Osteocyte (in vitro differentiated cells): ENCODE measurements at regions not wholly inside any gene's neighbourhood (a gene's known extent, or its start where the extent isn't known, plus 50 kb on each side); places are given as distances from the start of the nearest gene placed in this dataset.

Experiments used
- DNase-seq: peaks from one replicate; pipeline ENCODE4 v3.0.0; 2021; ENCODE audit warnings: mixed read lengths; ENCODE audit not compliant: unreplicated experiment; ENCODE audit errors: extremely low spot score
- H3K27ac Mint-ChIP-seq: one replicate; pipeline ENCODE4 v1.8.0; 2021; ENCODE audit warnings: mild to moderate bottlenecking, mixed read lengths; ENCODE audit not compliant: unreplicated experiment
- H3K27me3 Mint-ChIP-seq: one replicate; pipeline ENCODE4 v1.8.0; 2021; ENCODE audit warnings: mixed read lengths; ENCODE audit not compliant: unreplicated experiment
- H3K36me3 Mint-ChIP-seq: one replicate; pipeline ENCODE4 v1.8.0; 2021; ENCODE audit warnings: mixed read lengths; ENCODE audit not compliant: unreplicated experiment
- H3K4me1 Mint-ChIP-seq: one replicate; pipeline ENCODE4 v1.8.0; 2021; ENCODE audit warnings: mixed read lengths; ENCODE audit not compliant: unreplicated experiment
- H3K4me3 Mint-ChIP-seq: one replicate; pipeline ENCODE4 v1.8.0; 2021; ENCODE audit warnings: mild to moderate bottlenecking, moderate library complexity, mixed read lengths; ENCODE audit not compliant: unreplicated experiment
- H3K9me3 Mint-ChIP-seq: one replicate; pipeline ENCODE4 v1.8.0; 2021; ENCODE audit warnings: mixed read lengths; ENCODE audit not compliant: unreplicated experiment
- TF ChIP-seq, protein P1 (sequence below): fragments of 200-600 bp; sonication (generic); IDR thresholded peaks from 2 replicates; pipeline ENCODE4 v1.5.0; 2021; ENCODE audit warnings: antibody characterized with exemption, mild to moderate bottlenecking, moderate library complexity

DNA sequence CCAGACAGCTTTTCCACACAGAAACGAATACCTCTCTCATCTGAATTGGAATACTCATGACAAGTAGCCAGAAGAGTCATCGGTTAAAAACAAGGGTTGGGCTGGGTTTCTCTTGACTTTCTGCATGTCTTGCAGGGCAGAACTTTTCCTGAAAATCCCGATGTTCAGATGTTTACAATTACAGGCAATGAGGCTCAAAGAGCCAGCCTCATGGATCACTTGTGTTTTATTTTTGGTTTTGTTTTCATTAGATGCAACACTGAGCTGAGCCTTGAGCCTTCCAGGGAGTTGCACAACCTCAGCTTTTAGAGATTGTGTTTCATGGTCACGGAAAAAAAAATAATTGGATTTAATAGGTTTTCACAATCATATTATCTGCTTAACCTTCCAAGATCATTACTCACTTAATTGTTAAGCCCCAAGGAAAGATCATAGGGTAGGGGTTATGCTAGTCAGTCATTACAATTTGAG, 288.1 kb upstream of the PRDM1 start:
- no peaks in the 10 kb centered on the region for H3K9me3 Mint-ChIP-seq
- DNase-seq, result no peak
- TF ChIP-seq, protein P1, sequence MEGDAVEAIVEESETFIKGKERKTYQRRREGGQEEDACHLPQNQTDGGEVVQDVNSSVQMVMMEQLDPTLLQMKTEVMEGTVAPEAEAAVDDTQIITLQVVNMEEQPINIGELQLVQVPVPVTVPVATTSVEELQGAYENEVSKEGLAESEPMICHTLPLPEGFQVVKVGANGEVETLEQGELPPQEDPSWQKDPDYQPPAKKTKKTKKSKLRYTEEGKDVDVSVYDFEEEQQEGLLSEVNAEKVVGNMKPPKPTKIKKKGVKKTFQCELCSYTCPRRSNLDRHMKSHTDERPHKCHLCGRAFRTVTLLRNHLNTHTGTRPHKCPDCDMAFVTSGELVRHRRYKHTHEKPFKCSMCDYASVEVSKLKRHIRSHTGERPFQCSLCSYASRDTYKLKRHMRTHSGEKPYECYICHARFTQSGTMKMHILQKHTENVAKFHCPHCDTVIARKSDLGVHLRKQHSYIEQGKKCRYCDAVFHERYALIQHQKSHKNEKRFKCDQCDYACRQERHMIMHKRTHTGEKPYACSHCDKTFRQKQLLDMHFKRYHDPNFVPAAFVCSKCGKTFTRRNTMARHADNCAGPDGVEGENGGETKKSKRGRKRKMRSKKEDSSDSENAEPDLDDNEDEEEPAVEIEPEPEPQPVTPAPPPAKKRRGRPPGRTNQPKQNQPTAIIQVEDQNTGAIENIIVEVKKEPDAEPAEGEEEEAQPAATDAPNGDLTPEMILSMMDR, result no peak
- H3K4me1 Mint-ChIP-seq, result peaks cover 9% of the 10 kb centered on the region
- H3K36me3 Mint-ChIP-seq, result no peaks in the 10 kb centered on the region
- no peaks in the 10 kb centered on the region for H3K27me3 Mint-ChIP-seq
- no peak overlapping the region for H3K4me3 Mint-ChIP-seq
- no peak overlapping the region for H3K27ac Mint-ChIP-seq

DNA sequence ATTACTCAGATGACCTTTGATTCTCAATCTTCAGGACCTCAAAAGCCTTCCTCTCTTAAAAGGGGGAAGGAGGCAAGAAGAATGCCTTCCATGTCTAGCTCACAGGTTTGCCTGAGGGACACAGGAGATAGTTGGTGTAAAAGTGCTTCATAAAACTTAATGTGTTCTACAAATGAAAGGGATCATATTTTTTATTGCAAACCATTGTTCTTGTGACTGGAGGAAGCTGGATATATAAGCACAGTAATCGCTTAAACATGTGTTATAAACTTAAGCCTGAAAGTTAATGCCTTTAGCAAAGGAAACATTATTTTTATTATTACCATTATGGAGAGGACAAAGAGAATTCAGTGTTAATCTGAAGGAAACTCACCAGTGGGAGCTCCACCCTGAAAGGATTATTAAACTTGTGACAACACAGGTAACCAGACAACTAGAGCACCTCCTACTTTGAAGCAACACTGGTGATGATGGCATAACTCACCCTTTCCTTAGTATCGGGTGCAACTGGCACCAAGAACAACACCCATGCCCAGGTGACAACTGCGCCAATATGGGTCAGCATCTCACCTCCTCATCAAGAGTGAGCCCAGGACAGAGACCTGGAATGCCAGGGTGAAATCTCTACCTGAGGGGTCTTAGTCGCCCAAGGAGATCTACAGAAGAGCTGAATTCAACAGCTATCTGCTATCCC, 288.7 kb upstream of the PRDM1 start:
- Mint-ChIP-seq H3K27ac (no peak overlapping the region), H3K4me3 (no peak overlapping the region), H3K9me3 (no peaks in the 10 kb centered on the region), H3K4me1 (peaks cover 9% of the 10 kb centered on the region), H3K36me3 (no peaks in the 10 kb centered on the region), H3K27me3 (no peaks in the 10 kb centered on the region)
- TF ChIP-seq, protein P1, result no peak
- DNase-seq, result no peak

DNA sequence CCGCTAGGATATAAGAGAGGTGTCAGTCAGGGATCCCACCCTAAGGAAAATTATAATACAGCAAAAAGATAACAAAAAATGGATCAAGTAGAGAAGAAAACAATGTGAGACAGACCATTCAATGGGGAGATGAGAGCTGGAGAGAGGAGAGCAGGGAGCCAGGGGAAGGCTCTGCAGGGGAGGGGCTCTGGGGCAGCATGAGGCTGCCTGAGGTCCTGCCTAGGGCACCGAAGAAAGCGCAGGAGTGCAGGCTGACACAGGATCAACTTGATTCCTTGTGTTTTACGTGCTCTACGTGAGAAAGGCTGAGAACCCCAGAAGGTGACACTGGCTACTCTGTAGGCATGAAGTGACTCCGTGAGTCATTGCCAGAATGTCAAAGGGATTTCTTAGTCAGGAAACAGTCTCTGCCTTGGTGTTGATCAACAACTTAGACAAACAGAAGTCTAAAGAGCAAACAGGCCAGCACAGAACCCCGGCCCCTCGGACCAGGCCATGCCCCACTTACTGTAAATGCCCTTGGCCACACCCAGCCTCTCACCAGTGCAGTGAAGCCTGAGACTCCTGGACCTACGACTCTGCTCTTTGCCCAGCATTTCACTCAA, 290.1 kb upstream of the PRDM1 start:
- TF ChIP-seq, protein P1, result no peak
- no peak overlapping the region for H3K27ac Mint-ChIP-seq
- H3K4me1 Mint-ChIP-seq, result peaks cover 9% of the 10 kb centered on the region
- H3K36me3 Mint-ChIP-seq, result no peaks in the 10 kb centered on the region
- H3K9me3 Mint-ChIP-seq, result no peaks in the 10 kb centered on the region
- DNase-seq, result no peak
- H3K4me3 Mint-ChIP-seq, result no peak overlapping the region
- no peaks in the 10 kb centered on the region for H3K27me3 Mint-ChIP-seq

DNA sequence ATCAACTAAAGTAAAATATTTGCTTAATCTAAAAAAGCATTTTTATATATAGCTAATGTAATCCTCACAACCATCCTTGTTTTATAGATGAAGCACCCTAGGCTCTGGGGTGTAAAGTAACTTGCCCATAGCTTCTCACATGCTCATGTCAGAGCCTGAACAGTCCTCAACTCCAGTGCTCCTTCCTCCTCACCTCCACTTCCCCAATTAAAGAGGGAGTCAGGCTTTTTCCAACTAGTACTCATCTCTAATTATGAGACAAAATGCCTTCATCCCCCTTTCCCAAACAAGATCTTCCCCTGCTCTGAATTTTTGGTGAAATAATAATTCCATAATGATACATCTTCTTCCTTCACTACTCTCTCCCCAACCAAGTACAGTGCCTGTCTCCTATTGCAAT, 290.8 kb upstream of the PRDM1 start:
- Mint-ChIP-seq H3K36me3 (no peaks in the 10 kb centered on the region), H3K9me3 (no peaks in the 10 kb centered on the region), H3K4me3 (no peak overlapping the region), H3K4me1 (peaks cover 9% of the 10 kb centered on the region), H3K27me3 (no peaks in the 10 kb centered on the region), H3K27ac (no peak overlapping the region)
- no peak for DNase-seq
- TF ChIP-seq, protein P1, result no peak

DNA sequence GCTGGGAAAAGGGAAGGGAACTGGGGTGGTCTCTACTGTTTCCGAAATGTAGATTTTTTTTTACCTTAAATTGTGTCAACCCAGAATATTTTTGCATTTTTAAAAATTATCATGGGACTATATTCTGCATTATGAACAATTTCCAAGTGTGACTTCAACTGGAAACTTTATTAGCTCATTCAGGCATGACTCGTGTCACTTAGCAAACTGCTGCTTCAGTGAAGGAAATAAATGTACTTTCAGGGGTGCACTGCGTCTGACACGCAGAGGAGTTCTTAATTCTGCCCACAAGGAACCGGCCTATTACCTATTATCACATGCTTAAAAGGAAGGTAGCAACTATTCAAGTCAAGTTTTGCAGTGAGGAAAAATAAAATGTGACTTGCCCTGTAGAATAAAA, 291.3 kb upstream of the PRDM1 start:
- peaks cover 9% of the 10 kb centered on the region for H3K4me1 Mint-ChIP-seq

More for the DNA sequence above, 291.3 kb upstream of the PRDM1 start:
- H3K36me3 Mint-ChIP-seq, result no peaks in the 10 kb centered on the region
- no peak overlapping the region for H3K4me3 Mint-ChIP-seq
- DNase-seq, result no peak
- no peaks in the 10 kb centered on the region for H3K27me3 Mint-ChIP-seq
- H3K9me3 Mint-ChIP-seq, result no peaks in the 10 kb centered on the region
- H3K27ac Mint-ChIP-seq, result no peak overlapping the region
- TF ChIP-seq, protein P1, result no peak
